ENCODE measurements at regions not wholly inside any gene's neighbourhood (a gene's known extent, or its start where the extent isn't known, plus 50 kb on each side); places are given as distances from the start of the nearest gene placed in this dataset.
"Not testable (repeated sequence)": the region's sequence is repeated elsewhere in the genome, so short reads cannot be mapped to it uniquely, and the experiment has no call there.

- Histone ChIP-seq H3K4me3 (ENCODE audit: low read length) (no peak overlapping the region), H3K9ac (ENCODE audit: low read depth, low read length) (no peak overlapping the region), H3K9me3 (replicated peaks; ENCODE audit: low read length) (no peaks in the 10 kb centered on the region), H3K36me3 (ENCODE audit: insufficient read depth, low read length) (no peaks in the 10 kb centered on the region), H3K27me3 (ENCODE audit: control insufficient read depth, insufficient read depth, low read length) (no peaks in the 10 kb centered on the region), H3K4me1 (ENCODE audit: control insufficient read depth, insufficient read depth, low read length) (peaks cover 10% of the 10 kb centered on the region), H3K4me2 (ENCODE audit: low read length) (no peak overlapping the region)
These were observed 1033.5 kb downstream of the EFNA5 start for GRCh38 chr5:106637275-106637674.

- H3K4me3 ChIP-seq (ENCODE audit: low read length), result no peak overlapping the region
- H3K27me3 ChIP-seq (ENCODE audit: control insufficient read depth, insufficient read depth, low read length), result no peaks in the 10 kb centered on the region
- peak overlapping the region; percentile 63 for H3K4me2 ChIP-seq (ENCODE audit: low read length)
These were observed 1036.4 kb downstream of the EFNA5 start for GRCh38 chr5:106634375-106634774.

GRCh38 chr5:106633825-106634224 lies 1036.9 kb downstream of the EFNA5 start:
- no peak overlapping the region for H3K4me3 ChIP-seq (ENCODE audit: low read length)
- H3K9me3 ChIP-seq (replicated peaks; ENCODE audit: low read length), result no peaks in the 10 kb centered on the region
- no peaks in the 10 kb centered on the region for H3K27me3 ChIP-seq (ENCODE audit: control insufficient read depth, insufficient read depth, low read length)
- no peaks in the 10 kb centered on the region for H3K36me3 ChIP-seq (ENCODE audit: insufficient read depth, low read length)
- no peak overlapping the region for H3K9ac ChIP-seq (ENCODE audit: low read depth, low read length)
- H3K4me2 ChIP-seq (ENCODE audit: low read length), result no peak overlapping the region
- peaks cover 10% of the 10 kb centered on the region for H3K4me1 ChIP-seq (ENCODE audit: control insufficient read depth, insufficient read depth, low read length)

More at GRCh38 chr5:106634375-106634774, 1036.4 kb downstream of the EFNA5 start:
- Histone ChIP-seq H3K9me3 (replicated peaks; ENCODE audit: low read length) (no peaks in the 10 kb centered on the region), H3K9ac (ENCODE audit: low read depth, low read length) (no peak overlapping the region), H3K36me3 (ENCODE audit: insufficient read depth, low read length) (no peaks in the 10 kb centered on the region), H3K4me1 (ENCODE audit: control insufficient read depth, insufficient read depth, low read length) (peaks cover 10% of the 10 kb centered on the region)

- H3K9ac ChIP-seq (ENCODE audit: low read depth, low read length); H3K4me1 ChIP-seq (ENCODE audit: control insufficient read depth, insufficient read depth, low read length); H3K27me3 ChIP-seq (ENCODE audit: control insufficient read depth, insufficient read depth, low read length); H3K4me2 ChIP-seq (ENCODE audit: low read length); H3K4me3 ChIP-seq (ENCODE audit: low read length); H3K36me3 ChIP-seq (ENCODE audit: insufficient read depth, low read length); H3K9me3 ChIP-seq (replicated peaks; ENCODE audit: low read length): not testable (repeated sequence)
These were observed 1042.3 kb downstream of the EFNA5 start for GRCh38 chr5:106628456-106628855.

GRCh38 chr5:106610041-106610440 lies 1060.7 kb downstream of the EFNA5 start:
- H3K27me3 ChIP-seq (ENCODE audit: control insufficient read depth, insufficient read depth, low read length), result no peaks in the 10 kb centered on the region
- no peak overlapping the region for H3K4me3 ChIP-seq (ENCODE audit: low read length)
- H3K9me3 ChIP-seq (replicated peaks; ENCODE audit: low read length), result no peaks in the 10 kb centered on the region
- H3K4me1 ChIP-seq (ENCODE audit: control insufficient read depth, insufficient read depth, low read length), result no peaks in the 10 kb centered on the region
- no peak overlapping the region for H3K4me2 ChIP-seq (ENCODE audit: low read length)
- H3K9ac ChIP-seq (ENCODE audit: low read depth, low read length), result no peak overlapping the region
- no peaks in the 10 kb centered on the region for H3K36me3 ChIP-seq (ENCODE audit: insufficient read depth, low read length)

- H3K36me3 ChIP-seq (ENCODE audit: insufficient read depth, low read length), result no peaks in the 10 kb centered on the region
- no peak overlapping the region for H3K9ac ChIP-seq (ENCODE audit: low read depth, low read length)
- H3K27me3 ChIP-seq (ENCODE audit: control insufficient read depth, insufficient read depth, low read length), result no peaks in the 10 kb centered on the region
- no peak overlapping the region for H3K4me2 ChIP-seq (ENCODE audit: low read length)
- no peak overlapping the region for H3K4me3 ChIP-seq (ENCODE audit: low read length)
- no peaks in the 10 kb centered on the region for H3K9me3 ChIP-seq (replicated peaks; ENCODE audit: low read length)
- no peaks in the 10 kb centered on the region for H3K4me1 ChIP-seq (ENCODE audit: control insufficient read depth, insufficient read depth, low read length)
These were observed 1069.1 kb downstream of the EFNA5 start for GRCh38 chr5:106601620-106602019.

- H3K4me3 ChIP-seq (ENCODE audit: low read length), result no peak overlapping the region
- H3K9me3 ChIP-seq (replicated peaks; ENCODE audit: low read length), result no peaks in the 10 kb centered on the region
- no peaks in the 10 kb centered on the region for H3K4me1 ChIP-seq (ENCODE audit: control insufficient read depth, insufficient read depth, low read length)
- H3K4me2 ChIP-seq (ENCODE audit: low read length), result no peak overlapping the region
- H3K9ac ChIP-seq (ENCODE audit: low read depth, low read length), result no peak overlapping the region
- H3K27me3 ChIP-seq (ENCODE audit: control insufficient read depth, insufficient read depth, low read length), result no peaks in the 10 kb centered on the region
- no peaks in the 10 kb centered on the region for H3K36me3 ChIP-seq (ENCODE audit: insufficient read depth, low read length)
These were observed 1069.9 kb downstream of the EFNA5 start for GRCh38 chr5:106600803-106601202.

- H3K4me3 ChIP-seq (ENCODE audit: low read length), result no peak overlapping the region
- H3K4me2 ChIP-seq (ENCODE audit: low read length), result no peak overlapping the region
- no peaks in the 10 kb centered on the region for H3K4me1 ChIP-seq (ENCODE audit: control insufficient read depth, insufficient read depth, low read length)
- H3K36me3 ChIP-seq (ENCODE audit: insufficient read depth, low read length), result no peaks in the 10 kb centered on the region
- H3K27me3 ChIP-seq (ENCODE audit: control insufficient read depth, insufficient read depth, low read length), result no peaks in the 10 kb centered on the region
- no peaks in the 10 kb centered on the region for H3K9me3 ChIP-seq (replicated peaks; ENCODE audit: low read length)
- no peak overlapping the region for H3K9ac ChIP-seq (ENCODE audit: low read depth, low read length)
These were observed 1074.9 kb downstream of the EFNA5 start for GRCh38 chr5:106595864-106596263.

- no peaks in the 10 kb centered on the region for H3K4me1 ChIP-seq (ENCODE audit: control insufficient read depth, insufficient read depth, low read length)
- no peak overlapping the region for H3K4me2 ChIP-seq (ENCODE audit: low read length)
- H3K4me3 ChIP-seq (ENCODE audit: low read length), result no peak overlapping the region
- no peaks in the 10 kb centered on the region for H3K27me3 ChIP-seq (ENCODE audit: control insufficient read depth, insufficient read depth, low read length)
- no peak overlapping the region for H3K9ac ChIP-seq (ENCODE audit: low read depth, low read length)
- no peaks in the 10 kb centered on the region for H3K36me3 ChIP-seq (ENCODE audit: insufficient read depth, low read length)
- H3K9me3 ChIP-seq (replicated peaks; ENCODE audit: low read length), result no peaks in the 10 kb centered on the region
These were observed 1086.5 kb downstream of the EFNA5 start for GRCh38 chr5:106584268-106584667.

GRCh38 chr5:106578736-106579135 lies 1092.0 kb downstream of the EFNA5 start:
- H3K4me3 ChIP-seq (ENCODE audit: low read length), result no peak overlapping the region
- H3K36me3 ChIP-seq (ENCODE audit: insufficient read depth, low read length), result no peaks in the 10 kb centered on the region
- H3K9me3 ChIP-seq (replicated peaks; ENCODE audit: low read length), result no peaks in the 10 kb centered on the region
- H3K27me3 ChIP-seq (ENCODE audit: control insufficient read depth, insufficient read depth, low read length), result no peaks in the 10 kb centered on the region
- H3K4me1 ChIP-seq (ENCODE audit: control insufficient read depth, insufficient read depth, low read length), result no peaks in the 10 kb centered on the region
- no peak overlapping the region for H3K9ac ChIP-seq (ENCODE audit: low read depth, low read length)
- no peak overlapping the region for H3K4me2 ChIP-seq (ENCODE audit: low read length)

GRCh38 chr5:106574820-106575219 lies 1095.9 kb downstream of the EFNA5 start:
- H3K9ac ChIP-seq (ENCODE audit: low read depth, low read length), result no peak overlapping the region
- no peak overlapping the region for H3K4me2 ChIP-seq (ENCODE audit: low read length)
- H3K27me3 ChIP-seq (ENCODE audit: control insufficient read depth, insufficient read depth, low read length), result no peaks in the 10 kb centered on the region
- no peaks in the 10 kb centered on the region for H3K9me3 ChIP-seq (replicated peaks; ENCODE audit: low read length)
- no peaks in the 10 kb centered on the region for H3K36me3 ChIP-seq (ENCODE audit: insufficient read depth, low read length)
- no peak overlapping the region for H3K4me3 ChIP-seq (ENCODE audit: low read length)
- no peaks in the 10 kb centered on the region for H3K4me1 ChIP-seq (ENCODE audit: control insufficient read depth, insufficient read depth, low read length)

- Histone ChIP-seq H3K9ac (ENCODE audit: low read depth, low read length) (no peak overlapping the region), H3K27me3 (ENCODE audit: control insufficient read depth, insufficient read depth, low read length) (no peaks in the 10 kb centered on the region), H3K4me2 (ENCODE audit: low read length) (no peak overlapping the region), H3K4me3 (ENCODE audit: low read length) (no peak overlapping the region), H3K4me1 (ENCODE audit: control insufficient read depth, insufficient read depth, low read length) (no peaks in the 10 kb centered on the region), H3K9me3 (replicated peaks; ENCODE audit: low read length) (no peaks in the 10 kb centered on the region), H3K36me3 (ENCODE audit: insufficient read depth, low read length) (no peaks in the 10 kb centered on the region)
These were observed 1104.7 kb downstream of the EFNA5 start for GRCh38 chr5:106566031-106566430.

All from skeletal muscle satellite cell (primary cell).